ENCODE measurements at regions not wholly inside any gene's neighbourhood (a gene's known extent, or its start where the extent isn't known, plus 50 kb on each side); places are given as distances from the start of the nearest gene placed in this dataset.

DNA sequence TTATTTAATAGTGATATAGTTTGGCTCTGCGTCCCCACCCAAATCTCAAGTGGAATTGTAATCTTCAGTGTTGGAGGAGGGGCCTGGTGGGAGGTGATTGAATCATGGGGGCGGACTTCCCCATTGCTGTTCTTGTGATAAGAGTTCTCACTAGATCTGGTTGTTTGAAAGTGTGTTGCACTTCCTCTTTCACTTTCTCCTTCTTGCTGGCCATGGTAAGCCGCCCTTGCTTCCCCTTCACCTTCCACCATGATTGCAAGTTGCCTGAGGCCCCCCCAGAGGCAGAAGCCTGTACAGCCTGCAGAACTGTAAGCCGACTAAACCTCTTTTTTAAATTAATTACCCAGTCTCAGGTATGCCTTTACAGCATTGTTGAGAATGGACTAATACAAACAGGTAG is 101.4 kb downstream of the MTPAP start:
- no peak for TF ChIP-seq POLR2A (IDR thresholded peaks at IDR 0.05; ENCODE audit: low read depth, low read length)
- no peak for TF ChIP-seq TAF1 (IDR thresholded peaks at IDR 0.05; ENCODE audit: low read depth, low read length)
- TF ChIP-seq POLR2AphosphoS5 (IDR thresholded peaks at IDR 0.05; ENCODE audit: low read depth, low read length): no peak

All from GM12891 (cell line).